Activated CD8-positive, alpha-beta memory T cell treated with anti-CD3 and anti-CD28 coated beads, Interleukin-2, amount 50 U/mL, for 4 hours (primary cell): ENCODE measurements at regions not wholly inside any gene's neighbourhood (a gene's known extent, or its start where the extent isn't known, plus 50 kb on each side); places are given as distances from the start of the nearest gene placed in this dataset.
"Not testable (repeated sequence)": the region's sequence is repeated elsewhere in the genome, so short reads cannot be mapped to it uniquely, and the experiment has no call there.

ENCODE experiments used
- DNase-seq: peaks from one replicate; pipeline ENCODE4 v3.0.0-alpha.2; 2020

DNA sequence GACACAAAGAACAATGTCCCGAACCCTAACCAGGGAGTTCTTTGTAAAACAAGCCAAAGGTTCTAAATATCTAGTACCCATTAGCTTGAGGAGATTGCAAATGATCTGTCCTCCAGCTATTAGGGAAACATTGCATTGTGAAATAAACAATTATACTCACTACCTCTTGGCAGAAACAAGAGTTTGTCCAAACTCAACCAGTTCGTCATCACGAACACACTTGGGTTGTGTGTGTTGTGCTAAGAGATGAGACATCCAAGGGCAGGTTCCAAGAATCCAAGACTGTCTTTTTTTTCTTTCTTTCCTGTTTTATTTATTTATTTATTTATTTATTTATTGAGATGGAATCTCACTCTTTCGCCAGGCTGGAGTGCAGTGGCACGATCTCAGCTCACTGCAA is 793.1 kb upstream of the AUTS2 start:
- DNase-seq = no peak

DNA sequence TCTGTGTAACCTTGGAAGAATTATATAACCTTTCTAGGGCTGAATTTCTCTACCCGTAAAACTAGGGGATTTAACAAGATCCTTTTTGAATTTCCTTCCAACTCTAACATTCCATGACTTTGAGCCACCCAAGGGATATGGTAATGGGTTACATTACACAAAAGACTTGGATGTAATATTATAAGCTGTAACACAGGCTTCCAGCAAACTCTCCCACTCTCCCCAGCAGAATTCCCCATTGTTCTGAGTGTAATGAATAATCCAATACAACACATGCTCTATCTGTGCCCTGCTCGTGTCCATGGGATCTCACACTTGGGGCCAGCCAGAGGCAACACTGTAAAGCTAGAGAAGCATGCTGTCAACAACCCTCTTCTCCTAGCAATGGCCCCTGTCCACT is 790.6 kb upstream of the AUTS2 start:
- no peak for DNase-seq

DNA sequence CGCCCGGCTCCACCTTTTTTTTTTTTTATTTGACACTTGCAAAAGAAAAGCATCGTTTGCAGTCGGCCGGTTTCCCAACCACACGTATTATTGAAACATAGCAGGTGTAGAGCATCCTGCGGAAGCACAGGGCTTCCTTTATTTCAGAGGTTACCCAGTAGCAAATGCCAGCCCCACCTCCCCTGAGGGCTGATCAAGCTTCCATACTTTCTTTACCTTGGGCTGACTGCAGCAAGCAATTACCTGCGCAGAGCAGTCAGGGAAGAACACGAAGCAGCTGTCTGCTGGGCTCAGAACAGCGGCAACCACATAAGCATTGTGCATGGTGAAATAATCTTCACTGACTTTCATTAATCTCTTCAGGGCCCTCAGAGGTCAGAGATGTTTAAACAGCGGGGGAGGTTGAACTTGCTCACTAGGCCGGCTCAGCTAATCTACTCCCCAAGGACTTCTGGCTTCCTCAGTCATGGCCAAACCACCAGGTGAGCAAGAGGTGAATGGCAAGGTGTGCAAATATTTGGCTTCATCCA is 784.7 kb upstream of the AUTS2 start:
- DNase-seq = no peak

DNA sequence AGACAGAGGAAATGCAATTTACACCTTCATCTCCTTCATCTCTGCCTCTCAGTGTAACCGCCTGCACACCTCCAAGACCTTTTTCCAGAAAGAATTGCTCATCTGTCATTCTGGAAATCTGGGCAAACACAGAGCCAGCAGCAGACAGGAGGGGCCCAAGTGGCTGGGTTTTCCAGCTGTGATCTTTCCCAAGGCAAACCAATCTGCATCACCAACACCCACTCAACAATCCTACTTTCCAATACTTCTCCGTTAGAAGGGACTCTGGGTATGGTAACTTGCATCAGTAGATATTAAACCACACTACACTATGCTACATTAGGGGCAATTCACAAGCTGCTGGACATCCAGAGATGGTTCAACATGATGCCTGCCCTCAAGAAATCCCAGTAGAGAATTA is 781.8 kb upstream of the AUTS2 start:
- DNase-seq = no peak

DNA sequence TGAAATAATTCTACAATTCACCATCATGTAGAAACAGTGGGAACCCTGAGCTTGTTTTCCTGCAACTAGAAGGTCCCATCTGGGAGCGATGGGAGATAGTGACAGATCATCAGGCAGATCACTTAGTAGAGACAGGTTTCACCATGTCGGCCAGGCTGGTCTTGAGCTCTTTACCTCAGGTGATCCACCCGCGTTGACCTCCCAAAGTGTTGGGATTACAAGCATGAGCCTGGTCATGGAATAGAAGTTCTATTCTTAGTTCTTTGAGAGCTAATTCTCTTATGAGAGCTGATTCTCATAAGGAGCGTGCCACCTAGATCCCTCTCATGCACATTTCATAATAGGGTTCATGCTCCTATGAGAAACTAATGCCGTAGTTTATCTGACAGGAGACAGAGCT is 778.0 kb upstream of the AUTS2 start:
- DNase-seq = no peak

DNA sequence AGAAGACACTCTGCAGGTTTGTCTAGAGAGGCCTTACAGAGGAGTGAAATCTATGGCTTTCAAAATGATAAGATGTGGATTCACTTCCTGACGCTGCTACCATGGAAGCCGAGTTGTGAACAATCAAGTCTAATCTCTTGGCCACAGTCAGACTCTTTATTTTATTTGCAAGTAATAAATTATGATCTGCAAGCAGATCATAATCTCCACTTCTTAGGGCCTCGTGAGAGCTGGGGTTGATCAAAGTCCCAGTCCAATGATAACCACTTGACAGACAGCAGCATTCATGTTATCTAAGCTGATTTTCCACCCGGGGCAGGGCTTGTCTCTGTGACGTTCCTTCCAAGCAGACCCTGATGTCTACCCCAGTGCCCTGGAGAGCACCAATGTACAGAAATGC is 776.4 kb upstream of the AUTS2 start:
- DNase-seq = no peak

DNA sequence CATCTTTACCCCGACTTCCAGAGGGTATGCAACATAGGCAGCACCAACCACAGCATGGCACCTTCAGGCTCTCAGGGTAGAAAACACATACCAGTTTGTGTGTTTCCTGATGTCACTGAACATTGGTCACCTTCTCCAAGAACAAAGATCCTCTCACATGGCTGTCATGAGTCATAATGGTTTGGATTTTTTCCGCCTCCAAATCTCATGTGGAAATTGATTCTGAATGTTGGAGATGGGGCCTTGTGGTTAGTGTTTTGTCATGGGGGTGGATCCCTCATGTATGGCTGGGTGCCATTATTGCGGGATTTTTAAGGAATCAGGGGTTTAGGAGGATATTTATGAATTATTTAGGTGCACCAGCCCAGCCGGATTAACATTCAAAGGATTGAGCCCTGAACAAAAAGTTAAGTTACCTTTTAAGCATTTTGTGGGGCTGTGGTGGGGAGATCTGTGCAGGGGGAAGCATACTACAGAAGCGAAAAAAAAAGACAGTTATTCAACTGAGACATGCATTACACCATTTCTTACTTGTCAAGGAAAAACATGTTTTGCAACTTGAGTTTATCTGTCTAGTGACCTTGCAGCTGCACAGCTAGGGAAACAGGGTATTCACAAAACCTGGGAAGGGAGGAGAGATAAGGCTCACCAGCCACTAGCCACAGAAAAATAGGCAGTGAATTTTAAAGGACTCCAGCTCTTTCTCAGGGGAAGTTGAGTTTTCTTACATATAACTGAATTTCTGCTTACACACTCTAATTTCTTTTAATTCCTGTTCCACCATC is 774.1 kb upstream of the AUTS2 start:
- no peak for DNase-seq

DNA sequence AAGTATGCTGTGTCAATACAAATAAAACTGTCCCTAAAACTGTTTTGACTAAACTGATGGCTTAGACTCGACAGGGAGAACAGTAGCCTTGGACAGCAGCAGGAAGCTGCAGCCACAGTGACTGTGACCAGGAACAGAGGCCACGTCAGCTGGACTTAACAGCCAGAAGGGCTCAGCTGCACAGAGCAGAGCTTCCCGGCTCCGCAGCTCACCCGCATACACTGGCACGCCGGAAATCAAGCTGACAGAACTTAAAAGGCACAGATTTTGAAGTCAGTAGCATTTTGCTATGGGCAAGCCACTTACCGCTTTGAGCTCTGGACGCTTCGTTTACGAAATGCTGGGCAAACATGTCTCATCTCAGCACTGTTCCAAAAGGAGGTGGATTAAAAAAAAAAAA is 769.7 kb upstream of the AUTS2 start:
- no peak for DNase-seq

DNA sequence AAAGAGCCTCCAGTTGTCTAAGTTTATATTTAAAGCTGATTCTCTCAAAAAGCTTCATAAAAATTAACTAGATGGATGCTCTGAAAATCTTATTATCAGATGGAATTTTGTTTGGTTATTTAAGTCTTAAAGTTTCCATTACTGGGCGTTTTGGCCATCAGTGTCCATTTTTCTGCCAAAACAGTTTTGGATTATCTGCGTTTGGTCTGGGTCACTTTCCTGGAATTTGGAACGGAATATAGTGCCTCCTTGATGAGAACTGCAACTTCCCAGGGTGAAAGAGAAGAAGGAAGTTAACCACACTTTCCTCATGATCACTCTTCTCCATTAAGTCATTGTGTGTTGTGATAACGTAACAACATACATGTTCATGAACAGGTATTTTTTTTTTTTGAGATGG is 764.9 kb upstream of the AUTS2 start:
- no peak for DNase-seq

DNA sequence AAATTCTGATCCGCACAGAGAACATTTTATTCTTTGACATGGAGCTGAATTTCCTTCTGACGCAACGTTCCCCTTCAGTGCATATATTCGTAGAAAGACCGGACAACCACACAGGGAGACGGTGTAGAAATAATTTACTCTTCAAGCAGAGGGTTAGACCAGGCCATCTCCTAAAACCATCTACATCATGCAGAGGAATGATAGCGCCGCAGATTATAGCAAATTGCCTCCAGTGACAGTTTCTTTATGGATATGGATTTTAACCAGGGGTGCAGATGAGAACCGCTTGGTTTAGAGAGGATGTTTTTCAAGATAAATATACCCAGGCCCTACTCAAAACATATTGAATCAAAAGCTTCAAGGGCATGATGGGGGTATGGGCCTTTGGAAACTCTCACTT is 759.3 kb upstream of the AUTS2 start:
- no peak for DNase-seq

DNA sequence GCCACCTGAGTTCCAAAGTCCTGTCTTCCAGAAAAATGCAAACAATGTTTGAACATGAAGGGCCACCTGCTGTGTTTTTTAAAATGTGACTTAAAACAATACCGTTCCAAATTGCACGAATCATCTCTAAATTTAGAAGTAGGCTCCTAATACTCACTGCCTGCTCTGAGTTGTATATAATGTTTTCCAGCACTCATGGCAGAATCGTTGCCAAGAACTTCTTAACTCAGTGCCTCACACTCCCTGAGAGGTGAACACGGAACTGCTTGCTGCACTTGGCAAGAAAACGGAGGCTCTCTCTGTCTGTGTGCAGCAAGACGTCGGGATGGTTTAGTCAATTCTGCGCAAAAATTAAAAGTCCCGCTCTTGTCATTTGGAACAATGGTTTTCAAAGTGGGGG is 757.3 kb upstream of the AUTS2 start:
- DNase-seq = no peak

DNA sequence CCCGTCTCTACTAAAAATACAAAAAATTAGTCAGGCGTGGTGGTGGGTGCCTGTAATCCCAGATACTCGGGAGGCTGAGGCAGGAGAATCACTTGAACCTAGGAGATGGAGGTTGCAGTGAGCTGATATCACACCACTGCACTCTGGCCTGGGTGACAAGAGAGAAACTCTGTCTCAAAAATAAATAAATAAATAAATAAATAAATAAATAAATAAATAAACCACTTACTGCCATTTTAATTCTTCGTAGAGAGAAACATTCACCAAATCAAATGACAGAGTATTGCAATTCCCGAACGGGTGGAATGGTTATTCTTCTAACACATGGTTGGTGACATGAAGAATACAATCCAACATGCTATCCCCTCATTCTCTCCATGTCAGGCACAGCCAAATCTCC is 754.3 kb upstream of the AUTS2 start:
- not testable (repeated sequence) for DNase-seq

DNA sequence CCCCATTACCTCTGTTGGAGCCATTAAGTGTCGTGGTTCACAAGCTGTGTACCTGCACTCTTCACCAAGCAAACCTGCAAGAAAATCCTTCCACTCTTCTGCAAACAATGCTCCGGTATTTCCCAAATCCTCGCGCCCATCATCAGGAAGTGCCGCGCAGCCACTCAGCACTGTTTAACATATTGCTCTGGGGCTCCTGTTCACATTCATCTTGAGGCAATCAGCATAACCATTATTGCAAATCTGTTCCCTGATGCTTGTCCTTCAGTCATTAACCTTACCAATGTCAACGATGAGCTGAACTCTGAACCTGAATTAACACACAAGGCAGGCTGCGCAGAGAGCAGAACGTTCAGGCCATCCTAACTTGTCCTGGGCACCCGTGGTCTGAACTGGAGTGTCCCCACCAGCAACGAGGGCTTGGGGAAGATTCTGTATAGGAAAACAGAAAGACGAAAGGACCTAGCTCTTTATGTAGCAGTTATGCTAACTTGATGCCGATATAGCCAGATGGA is 751.4 kb upstream of the AUTS2 start:
- DNase-seq = no peak

DNA sequence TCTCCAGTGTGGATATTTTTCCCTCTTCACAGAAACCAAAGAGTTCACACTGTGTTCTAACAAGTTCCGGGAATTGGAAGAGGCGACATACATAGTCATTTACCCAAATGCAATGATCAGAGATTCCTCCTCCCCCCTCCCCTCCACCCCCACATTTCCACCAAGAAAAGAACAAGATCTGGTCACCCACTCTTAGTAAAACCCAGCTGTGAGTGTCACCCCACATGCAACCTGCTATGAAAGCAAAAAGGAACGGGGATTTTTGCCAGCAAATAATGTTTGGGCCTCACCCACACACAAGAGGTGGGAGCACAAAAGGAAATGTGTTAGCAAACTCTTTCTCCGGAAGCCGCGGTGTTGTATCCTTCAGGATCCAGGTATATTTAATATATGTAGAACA is 745.0 kb upstream of the AUTS2 start:
- no peak for DNase-seq

DNA sequence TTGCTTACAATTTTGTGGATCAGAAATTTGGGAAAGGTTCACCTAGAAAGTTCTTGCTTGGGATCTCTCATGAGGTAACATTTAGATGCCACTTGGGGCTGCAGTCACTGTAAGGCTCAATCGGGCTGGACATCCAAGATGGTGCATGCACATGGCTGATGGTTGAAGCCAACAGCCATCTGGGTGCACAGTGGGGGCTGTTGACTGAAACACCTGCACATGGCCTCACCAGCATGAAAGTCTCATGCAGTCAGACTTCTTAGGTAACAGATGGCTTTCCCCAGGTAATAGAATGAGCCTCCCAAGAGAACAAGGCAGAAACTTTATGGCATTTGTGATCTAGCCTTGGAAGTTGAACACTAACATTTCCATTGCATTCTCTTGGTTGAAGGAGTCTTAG is 740.7 kb upstream of the AUTS2 start:
- DNase-seq = no peak

DNA sequence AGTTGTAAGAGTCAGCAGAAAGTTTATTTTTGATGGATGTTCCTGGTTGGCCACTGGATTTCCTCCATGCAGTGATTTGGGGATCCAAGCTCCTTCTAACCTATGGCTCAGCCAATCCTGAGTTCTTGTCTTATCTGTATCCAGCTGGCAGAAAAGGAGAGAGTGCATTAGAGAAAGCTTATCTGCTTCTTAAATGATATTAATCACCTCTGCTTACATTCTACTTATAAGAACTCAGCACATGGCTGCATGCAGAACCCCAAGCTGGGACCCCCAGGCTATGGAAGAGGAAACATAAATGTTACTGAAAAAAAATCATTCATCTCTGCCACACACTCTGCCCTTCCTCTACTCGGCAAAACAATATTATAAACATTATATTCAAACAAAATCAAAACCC is 739.8 kb upstream of the AUTS2 start:
- DNase-seq = no peak

DNA sequence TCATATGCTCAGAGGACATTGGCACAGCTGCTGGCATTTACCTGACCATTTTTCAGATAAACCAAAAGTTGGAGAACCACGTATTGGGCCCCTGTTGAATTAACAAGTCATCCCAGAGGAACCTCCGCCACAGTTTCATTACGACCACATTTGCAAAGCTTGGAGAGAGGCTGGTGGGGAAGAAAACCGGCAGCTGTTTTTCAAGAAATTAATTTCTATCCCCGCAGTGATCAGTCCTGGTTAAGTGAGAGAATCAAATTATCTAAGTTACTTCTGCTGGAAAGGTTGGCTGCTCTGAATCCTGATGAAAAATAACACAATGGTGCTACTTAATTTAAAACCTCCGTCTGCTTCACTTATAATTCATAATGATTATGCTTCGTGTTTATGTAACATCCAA is 737.1 kb upstream of the AUTS2 start:
- no peak for DNase-seq

DNA sequence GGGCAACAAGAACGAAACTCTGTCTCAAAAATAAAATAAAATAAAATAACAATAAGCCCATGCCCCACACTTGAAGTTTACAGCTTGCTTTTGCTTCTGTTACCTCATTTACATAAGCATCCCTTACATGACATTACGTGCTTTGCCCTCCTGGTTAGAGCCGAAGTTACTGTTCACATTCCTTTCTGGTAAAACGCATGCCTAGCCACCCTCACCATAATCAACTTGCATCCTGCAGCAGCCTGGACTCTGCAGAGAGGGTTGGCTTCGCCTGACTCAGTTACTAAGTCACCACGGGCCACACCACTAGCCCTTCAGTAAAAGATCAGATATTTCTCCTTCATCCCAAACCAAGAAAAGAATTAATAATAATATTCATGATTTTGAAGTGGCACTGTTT is 736.0 kb upstream of the AUTS2 start:
- no peak for DNase-seq

DNA sequence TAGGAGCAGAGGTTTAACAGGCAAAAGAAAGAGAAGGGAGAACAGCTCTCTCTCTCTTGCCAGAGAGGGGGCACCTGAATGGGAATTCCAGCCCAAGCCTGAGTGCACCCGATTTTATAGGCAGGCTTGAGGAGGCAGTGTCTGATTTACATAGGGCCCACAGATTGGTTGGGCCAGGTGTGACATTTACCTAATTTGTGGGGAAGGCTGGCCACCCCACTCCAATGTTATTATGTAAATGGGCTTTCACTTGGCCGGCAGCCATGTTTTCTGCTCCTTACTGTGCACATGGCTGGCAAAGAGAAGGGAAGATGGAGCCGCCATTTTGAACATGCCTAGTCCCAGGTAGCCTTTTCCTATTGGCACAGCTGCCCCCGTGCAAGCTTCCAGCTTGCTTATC is 735.5 kb upstream of the AUTS2 start:
- no peak for DNase-seq

DNA sequence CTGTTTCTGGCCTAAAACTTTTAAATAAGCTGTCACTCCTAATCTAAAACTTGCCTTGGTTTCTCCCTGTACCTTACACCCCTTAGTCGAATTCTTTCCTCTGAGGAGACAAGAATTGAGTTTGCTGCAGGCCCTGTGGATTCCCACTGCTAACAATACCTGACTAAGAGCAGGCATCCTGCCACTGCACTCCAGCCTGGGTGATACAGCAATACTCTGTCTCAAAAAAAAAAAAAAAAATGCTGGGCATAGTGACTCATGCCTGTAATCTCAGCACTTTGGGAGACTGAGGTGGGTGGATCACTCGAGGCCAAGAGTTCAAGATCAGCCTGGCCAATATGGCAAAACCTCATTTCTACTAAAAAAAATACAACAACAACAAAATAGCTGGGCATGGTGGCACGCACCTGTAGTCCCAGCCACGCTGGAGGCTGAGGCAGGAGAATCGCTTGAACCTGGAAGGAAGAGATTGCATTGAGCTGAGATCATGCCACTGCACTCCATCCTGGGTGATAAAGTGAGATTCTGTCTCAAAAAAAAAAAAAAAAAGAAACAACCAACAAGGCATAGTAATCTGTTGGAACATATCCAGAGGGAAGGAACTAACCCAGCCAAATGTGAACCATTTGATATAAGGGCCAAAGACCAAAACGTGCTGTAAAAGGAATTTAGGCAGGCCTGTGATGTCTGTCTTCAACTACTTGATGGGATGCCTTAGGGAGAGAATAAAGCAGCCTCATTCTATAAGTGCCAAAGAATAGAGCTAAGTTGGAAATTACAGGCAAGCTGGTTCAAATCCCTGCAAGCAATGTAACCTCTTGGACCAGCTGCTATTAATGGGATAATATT is 732.7 kb upstream of the AUTS2 start:
- no peak for DNase-seq

DNA sequence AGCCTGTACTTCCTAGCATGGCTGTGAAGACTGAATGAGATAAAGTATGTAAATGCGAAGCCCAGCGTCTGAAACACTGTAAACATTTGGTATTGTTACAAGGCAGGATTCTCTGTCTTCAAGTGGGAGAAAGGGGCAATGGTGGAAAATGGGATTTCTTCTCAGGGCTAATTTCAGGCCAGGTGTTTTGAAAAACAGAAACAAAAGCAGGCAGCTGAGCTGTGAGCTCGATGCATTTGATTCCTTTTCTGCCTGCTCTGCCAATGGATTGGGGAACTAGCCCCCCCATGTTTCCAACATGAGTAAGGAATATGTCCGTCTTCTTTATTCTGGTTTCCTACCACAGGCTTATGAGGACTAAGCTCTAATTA is 732.1 kb upstream of the AUTS2 start:
- no peak for DNase-seq

DNA sequence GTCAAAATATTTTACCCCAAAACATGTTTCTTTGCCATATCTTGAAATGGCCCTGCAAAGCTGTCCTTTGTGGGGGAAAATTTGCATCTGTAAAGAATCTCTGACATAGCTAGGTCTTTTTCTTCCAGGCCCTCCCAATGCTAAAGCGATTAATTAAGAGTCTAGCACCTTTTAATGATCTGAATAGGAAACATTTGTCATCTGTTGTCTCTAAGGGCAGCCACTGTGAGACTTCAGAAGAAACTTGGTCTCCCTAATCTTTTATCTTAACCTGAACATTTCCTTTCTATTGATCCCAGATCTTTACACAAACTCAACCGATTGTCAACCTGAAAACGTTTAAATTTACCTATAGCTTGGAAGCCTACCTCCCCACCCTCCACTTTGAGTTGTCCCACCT is 731.6 kb upstream of the AUTS2 start:
- DNase-seq = not testable (repeated sequence)

DNA sequence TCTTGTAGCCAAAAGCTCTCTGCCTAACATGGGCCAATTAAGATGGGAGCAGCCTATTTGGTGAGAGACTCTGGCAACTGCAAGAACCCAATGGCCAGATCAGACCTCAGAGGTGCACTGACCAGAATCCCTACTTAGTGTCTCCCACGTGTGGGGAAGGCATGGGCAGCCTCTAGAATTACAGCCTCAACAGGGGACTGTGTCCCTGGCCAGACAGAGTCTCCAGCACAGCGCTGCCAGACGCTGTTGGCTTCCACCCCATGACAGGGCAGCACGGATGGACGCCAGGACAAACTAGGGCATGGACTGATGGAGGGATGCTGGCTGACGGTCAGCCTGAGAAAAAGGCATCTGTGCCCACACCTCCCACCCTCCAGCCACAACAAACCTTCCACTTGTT is 729.3 kb upstream of the AUTS2 start:
- DNase-seq = no peak

DNA sequence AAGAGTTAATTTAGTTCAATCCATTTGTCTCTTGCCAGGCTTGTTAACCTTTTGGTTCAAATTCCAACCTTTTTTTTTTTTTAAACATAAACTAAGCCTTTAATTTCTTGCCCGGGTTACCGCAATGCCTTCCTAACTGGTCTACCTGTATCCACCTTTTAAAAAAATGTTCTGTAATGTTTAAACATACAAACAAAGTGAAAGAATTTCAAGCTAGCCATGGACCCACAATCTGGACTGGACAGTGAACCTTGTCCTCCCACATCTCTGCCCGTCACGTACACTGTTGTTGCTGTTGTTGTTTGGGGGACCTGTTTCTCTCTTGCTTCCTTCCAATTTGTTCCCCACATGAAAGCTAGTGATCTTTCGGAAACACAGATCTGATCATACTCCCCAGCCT is 724.7 kb upstream of the AUTS2 start:
- no peak for DNase-seq
